Esophagus (tissue), 2 donors: ENCODE measurements at regions not wholly inside any gene's neighbourhood (a gene's known extent, or its start where the extent isn't known, plus 50 kb on each side); places are given as distances from the start of the nearest gene placed in this dataset.

Source experiments
- H3K27ac ChIP-seq, 2 donors: one replicate each; pipeline ENCODE4 v1.5.1; 2013; ENCODE audit warnings: low read depth in 2 of 2, mild to moderate bottlenecking in 2 of 2, inconsistent platforms in 1 of 2, low read length in 1 of 2, moderate library complexity in 1 of 2
- H3K27me3 ChIP-seq, 2 donors: one replicate each; pipeline ENCODE4 v1.6.1; 2013; ENCODE audit warnings: low read length in 2 of 2, control low read depth in 1 of 2, mild to moderate bottlenecking in 1 of 2; ENCODE audit not compliant: insufficient read depth in 2 of 2, control insufficient read depth in 1 of 2
- H3K36me3 ChIP-seq, 2 donors: one replicate each; pipeline ENCODE4 v1.6.1; 2013; ENCODE audit warnings: low read length in 1 of 2; ENCODE audit not compliant: control insufficient read depth in 2 of 2, insufficient read depth in 2 of 2
- H3K4me1 ChIP-seq, 2 donors: one replicate each; pipeline ENCODE4 v1.6.1; 2013; ENCODE audit warnings: low read length in 1 of 2; ENCODE audit not compliant: control insufficient read depth in 2 of 2, insufficient read depth in 2 of 2
- H3K4me3 ChIP-seq, 2 donors: one replicate each; pipeline ENCODE4 v1.5.1; 2013; ENCODE audit warnings: low read length in 2 of 2, mild to moderate bottlenecking in 2 of 2, low read depth in 1 of 2, moderate library complexity in 1 of 2
- H3K9me3 ChIP-seq, 2 donors: one replicate each; pipeline ENCODE4 v1.6.1; 2013; ENCODE audit warnings: mild to moderate bottlenecking in 2 of 2, low read depth in 1 of 2, low read length in 1 of 2, moderate library complexity in 1 of 2; ENCODE audit not compliant: control insufficient read depth in 2 of 2, insufficient read depth in 1 of 2
- WGBS, 2 donors: extraction: QIAGEN DNeasy Blood & Tissue Kit; methylation state at CpG; one replicate each; pipeline ENCODE4 v1.1.7; 2013; 5-methylcytosine and 5-hydroxymethylcytosine counted together
- donor health status: healthy with polysubstance abuse.
- donor health status: Bipolar disorder and iron deficiency.

DNA sequence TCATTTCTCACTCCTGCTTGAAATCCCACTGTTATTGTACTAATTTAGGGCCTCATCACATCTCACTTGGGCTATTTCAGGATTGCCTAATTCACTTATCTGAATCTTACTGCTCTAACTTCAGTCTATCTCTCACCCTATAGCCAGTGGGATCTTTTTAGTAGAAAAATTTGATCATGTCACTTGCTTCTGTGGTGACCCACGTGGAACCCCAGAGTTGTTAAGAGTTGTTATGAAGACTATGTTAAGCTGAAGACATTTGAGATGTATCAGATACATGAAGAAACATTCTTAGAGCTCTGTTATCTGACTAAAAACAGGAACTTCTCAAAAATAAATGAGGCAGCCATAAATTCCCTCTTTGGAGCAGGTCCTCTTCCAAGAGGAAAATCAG is 1375.6 kb upstream of the TENM4 start:
- Histone ChIP-seq H3K4me1 (no peaks in the 10 kb centered on the region), H3K27me3 (no peaks in the 10 kb centered on the region), H3K36me3 (no peaks in the 10 kb centered on the region), H3K27ac (no peak overlapping the region), H3K9me3 (no peaks in the 10 kb centered on the region), H3K4me3 (no peak overlapping the region)
- 68 to 73% methylated on average over 1 of the region's 1 CpG for whole genome bisulfite sequencing, 2 donors

DNA sequence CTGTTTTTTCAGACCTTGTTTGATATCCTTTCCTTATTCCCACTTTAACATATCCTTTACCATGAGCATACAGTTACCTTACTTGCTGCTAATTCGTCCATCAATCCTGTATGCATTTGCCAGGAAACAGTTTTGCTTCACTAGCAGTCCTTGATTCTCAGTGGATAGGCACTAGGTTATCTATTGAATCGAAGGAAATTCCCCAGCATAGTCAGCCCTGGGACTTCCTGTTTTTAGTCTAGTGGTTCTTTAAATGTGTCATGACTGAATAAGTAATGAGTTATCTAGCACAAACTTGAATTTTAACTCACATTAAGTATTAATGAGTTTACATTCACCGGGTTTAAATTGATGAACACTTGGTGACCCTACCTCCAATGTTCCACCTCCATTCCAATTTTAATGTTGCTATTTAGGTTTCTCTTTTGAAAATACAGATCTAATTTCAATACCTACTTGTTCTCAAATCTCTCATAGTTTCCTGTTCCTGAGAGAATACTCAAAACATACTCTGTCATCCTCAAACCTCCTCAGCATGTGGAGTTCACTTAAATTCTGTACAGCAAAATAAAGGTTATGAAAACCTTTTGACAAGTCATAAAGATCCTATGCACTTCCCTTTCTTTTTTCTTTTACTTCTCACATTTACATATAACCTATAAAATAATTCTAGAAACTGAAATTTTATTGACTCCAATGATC is 1375.1 kb upstream of the TENM4 start:
- Histone ChIP-seq H3K9me3 (peaks cover 0 to 2% of the 10 kb centered on the region in 2 donors), H3K27me3 (no peaks in the 10 kb centered on the region), H3K4me3 (no peak overlapping the region), H3K36me3 (no peaks in the 10 kb centered on the region), H3K4me1 (no peaks in the 10 kb centered on the region), H3K27ac (no peak overlapping the region)
- 40 to 46% methylated on average over 3 of the region's 3 CpGs for WGBS, 2 donors

- 72 to 77% methylated on average over 1 of the region's 1 CpG for WGBS, 2 donors
- no peak overlapping the region for H3K4me3 ChIP-seq
- H3K36me3 ChIP-seq, result no peaks in the 10 kb centered on the region
- H3K27me3 ChIP-seq, result no peaks in the 10 kb centered on the region
- H3K9me3 ChIP-seq, result peaks cover 0 to 2% of the 10 kb centered on the region in 2 donors
- H3K27ac ChIP-seq, result no peak overlapping the region
- no peaks in the 10 kb centered on the region for H3K4me1 ChIP-seq
Observed at GRCh38 chr11:80814813-80815212, 1374.0 kb upstream of the TENM4 start.

GRCh38 chr11:80810695-80811094 is 1369.9 kb upstream of the TENM4 start:
- WGBS, 2 donors, result 44 to 47% methylated on average over 4 of the region's 4 CpGs
- Histone ChIP-seq H3K27ac (no peak overlapping the region), H3K9me3 (peaks cover 0 to 2% of the 10 kb centered on the region in 2 donors), H3K4me3 (no peak overlapping the region), H3K36me3 (no peaks in the 10 kb centered on the region), H3K4me1 (no peaks in the 10 kb centered on the region), H3K27me3 (no peaks in the 10 kb centered on the region)

- Histone ChIP-seq H3K9me3 (peaks cover 8 to 10% of the 10 kb centered on the region in 2 donors), H3K36me3 (no peaks in the 10 kb centered on the region), H3K27ac (no peak overlapping the region), H3K4me3 (no peak overlapping the region), H3K4me1 (no peaks in the 10 kb centered on the region), H3K27me3 (no peaks in the 10 kb centered on the region)
- WGBS, 2 donors, result 70 to 74% methylated on average over 8 of the region's 8 CpGs
Observed at GRCh38 chr11:80798174-80798573, 1357.3 kb upstream of the TENM4 start.

GRCh38 chr11:80783561-80783960 is 1342.7 kb upstream of the TENM4 start:
- WGBS, 2 donors, result 75 to 86% methylated on average over 2 of the region's 2 CpGs
- no peaks in the 10 kb centered on the region for H3K9me3 ChIP-seq
- H3K27ac ChIP-seq, result no peak overlapping the region
- no peaks in the 10 kb centered on the region for H3K36me3 ChIP-seq
- no peaks in the 10 kb centered on the region for H3K27me3 ChIP-seq
- H3K4me1 ChIP-seq, result no peaks in the 10 kb centered on the region
- no peak overlapping the region for H3K4me3 ChIP-seq

- Histone ChIP-seq H3K27me3 (no peaks in the 10 kb centered on the region), H3K4me1 (no peaks in the 10 kb centered on the region), H3K4me3 (no peak overlapping the region), H3K9me3 (no peaks in the 10 kb centered on the region), H3K36me3 (no peaks in the 10 kb centered on the region), H3K27ac (no peak overlapping the region)
- 65 to 66% methylated on average over 4 of the region's 4 CpGs for WGBS, 2 donors
Observed at GRCh38 chr11:80782135-80782885, 1341.5 kb upstream of the TENM4 start.

GRCh38 chr11:80779905-80780605 is 1339.2 kb upstream of the TENM4 start:
- Histone ChIP-seq H3K27ac (no peak overlapping the region), H3K4me3 (no peak overlapping the region), H3K4me1 (no peaks in the 10 kb centered on the region), H3K9me3 (no peaks in the 10 kb centered on the region), H3K27me3 (no peaks in the 10 kb centered on the region), H3K36me3 (no peaks in the 10 kb centered on the region)
- 32 to 33% methylated on average over 5 of the region's 5 CpGs for WGBS, 2 donors

DNA sequence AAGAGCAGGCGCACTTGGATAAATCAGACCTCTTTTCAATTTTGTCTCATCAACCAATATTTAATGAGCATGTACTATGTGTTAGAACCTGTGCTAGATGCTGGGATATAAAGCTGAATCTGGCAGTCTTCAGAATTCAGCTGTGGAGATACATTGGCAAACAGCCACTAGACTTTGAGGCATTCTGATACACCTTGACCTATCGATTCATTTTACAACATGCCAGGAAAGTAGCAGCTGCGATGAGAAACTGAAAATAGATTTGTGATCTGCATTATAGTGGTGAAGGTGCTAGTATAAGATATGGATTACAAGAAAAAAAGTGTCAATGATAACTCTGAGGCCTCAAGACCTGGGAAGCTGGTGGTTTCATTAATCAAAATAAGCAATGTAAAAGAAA is 1338.1 kb upstream of the TENM4 start:
- no peaks in the 10 kb centered on the region for H3K4me1 ChIP-seq
- H3K4me3 ChIP-seq, result no peak overlapping the region
- WGBS, 2 donors, result 73 to 84% methylated on average over 3 of the region's 3 CpGs

More for the DNA sequence above, 1338.1 kb upstream of the TENM4 start:
- Histone ChIP-seq H3K27ac (no peak overlapping the region), H3K9me3 (no peaks in the 10 kb centered on the region), H3K36me3 (no peaks in the 10 kb centered on the region), H3K27me3 (no peaks in the 10 kb centered on the region)
